Body of pancreas (tissue), 4 donors: ENCODE measurements at regions not wholly inside any gene's neighbourhood (a gene's known extent, or its start where the extent isn't known, plus 50 kb on each side); places are given as distances from the start of the nearest gene placed in this dataset.

Experiments
- ATAC-seq: fragments of 150-250 bp; one replicate; pipeline ENCODE4 v1.9.1; 2016
- DNase-seq, 4 donors: peaks; one replicate each; pipeline ENCODE4 v3.0.0-alpha.2; 2019
- H3K27ac ChIP-seq, 4 donors: fragments of 200-600 bp; sonication (generic); 1 replicate in 3 of 4; 2 replicates in 1 of 4; pipeline versions ENCODE4 v1.5.1 to v1.6.1; 2016 to 2019; ENCODE audit warnings: mild to moderate bottlenecking in 1 of 4, mixed read lengths in 1 of 4, moderate library complexity in 1 of 4
- H3K27me3 ChIP-seq, 2 donors: fragments of 200-600 bp; sonication (generic); one replicate each; pipeline ENCODE4 v1.6.0; 2016; ENCODE audit warnings: mild to moderate bottlenecking in 1 of 2
- H3K36me3 ChIP-seq, 2 donors: fragments of 200-600 bp; sonication (generic); replicated peaks in 1 of 2; 2 replicates each; pipeline ENCODE4 v1.5.1; 2016; ENCODE audit warnings: low read depth in 2 of 2; ENCODE audit not compliant: insufficient read depth in 1 of 2
- H3K4me1 ChIP-seq: fragments of 200-600 bp; sonication (generic); one replicate; pipeline ENCODE4 v1.6.0; 2016
- H3K4me3 ChIP-seq, 2 donors: fragments of 200-600 bp; sonication (generic); 1 replicate in 1 of 2; 2 replicates in 1 of 2; pipeline ENCODE4 v1.5.1; 2016 to 2019
- H3K9me3 ChIP-seq, 3 donors: fragments of 200-600 bp; sonication (generic); 1 replicate in 2 of 3; 2 replicates in 1 of 3; pipeline ENCODE4 v1.5.1; 2016
- CTCF ChIP-seq, 7 experiments: fragments of 450-650 bp in 4 of 7; fragments of 200-600 bp in 3 of 7; sonication (generic) in 3 of 7; IDR thresholded peaks; one replicate each; pipeline ENCODE4 v1.5.1; 2016 to 2019; ENCODE audit warnings: antibody characterized with exemption in 7 of 7
- POLR2A ChIP-seq, 3 donors: fragments of 450-650 bp; IDR thresholded peaks; one replicate each; pipeline ENCODE4 v1.6.1; 2016; ENCODE audit warnings: antibody characterized with exemption in 3 of 3, mild to moderate bottlenecking in 2 of 3
- WGBS, 2 donors: methylation state at CpG; one replicate each; pipeline ENCODE4 v1.1.5; 2017; 5-methylcytosine and 5-hydroxymethylcytosine counted together
- intact Hi-C: fragments of 100-400 bp; cut with DNase I; formaldehyde crosslinking; loops from one replicate; pipeline ENCODE4 v1.15.1; 2023

- peaks cover 64% of the 10 kb centered on the region for H3K4me1 ChIP-seq
- TF ChIP-seq CTCF (IDR thresholded peaks at IDR 0.05) (no peak), POLR2A (IDR thresholded peaks at IDR 0.05) (no peak)
Measured at GRCh38 chr1:234716908-234717375, 107.0 kb upstream of the IRF2BP2 start.

GRCh38 chr1:234715252-234716014, 105.5 kb upstream of the IRF2BP2 start:
- DNase-seq (no peak), ATAC-seq (no peak)
- TF ChIP-seq CTCF (IDR thresholded peaks at IDR 0.05): no peak
- no peak for TF ChIP-seq POLR2A (IDR thresholded peaks at IDR 0.05)
- H3K4me3 ChIP-seq: no peak overlapping the region
- H3K27me3 ChIP-seq: no peaks in the 10 kb centered on the region
- H3K36me3 ChIP-seq: no peaks in the 10 kb centered on the region
- H3K4me1 ChIP-seq: peaks cover 49% of the 10 kb centered on the region
- no peaks in the 10 kb centered on the region for H3K9me3 ChIP-seq
- WGBS, 2 donors: 80 to 86% methylated on average over 10 of the region's 10 CpGs
- no peak overlapping the region for H3K27ac ChIP-seq
- intact Hi-C loops: loop anchor here (5.0 kb wide), 1 partner anchor 33 kb away; no protein-coding TSS in a partner anchor

More at GRCh38 chr1:234716908-234717375, 107.0 kb upstream of the IRF2BP2 start:
- ATAC-seq (no peak), DNase-seq (peak in 1 of 4 donors; percentile 26)
- Histone ChIP-seq H3K4me3 (no peak overlapping the region), H3K27me3 (no peaks in the 10 kb centered on the region), H3K27ac (peak overlapping the region; percentile 42 to 98 (median 96)), H3K36me3 (no peaks in the 10 kb centered on the region), H3K9me3 (no peaks in the 10 kb centered on the region)
- 59 to 68% methylated on average over 15 of the region's 15 CpGs for WGBS, 2 donors
- intact Hi-C loops: loop anchor here (5.0 kb wide), 1 partner anchor 35 kb away; no protein-coding TSS in a partner anchor

GRCh38 chr1:234713859-234714258, 103.9 kb upstream of the IRF2BP2 start:
- DNase-seq (no peak), ATAC-seq (no peak)
- intact Hi-C loops: no loop called here
- no peaks in the 10 kb centered on the region for H3K36me3 ChIP-seq
- H3K4me1 ChIP-seq: peaks cover 33% of the 10 kb centered on the region
- no peaks in the 10 kb centered on the region for H3K9me3 ChIP-seq
- no peak overlapping the region for H3K4me3 ChIP-seq
- WGBS, 2 donors: 97 to 100% methylated on average over 5 of the region's 5 CpGs
- no peaks in the 10 kb centered on the region for H3K27me3 ChIP-seq
- no peak for TF ChIP-seq CTCF (IDR thresholded peaks at IDR 0.05)
- H3K27ac ChIP-seq: no peak overlapping the region

GRCh38 chr1:234713440-234713839, 103.5 kb upstream of the IRF2BP2 start:
- intact Hi-C loops: no loop called here
- ATAC-seq (no peak), DNase-seq (no peak)
- no peak for TF ChIP-seq CTCF (IDR thresholded peaks at IDR 0.05)
- TF ChIP-seq POLR2A (IDR thresholded peaks at IDR 0.05): no peak
- peaks cover 29% of the 10 kb centered on the region for H3K4me1 ChIP-seq
- no peak overlapping the region for H3K4me3 ChIP-seq
- WGBS, 2 donors: 87 to 88% methylated on average over 11 of the region's 11 CpGs
- no peaks in the 10 kb centered on the region for H3K36me3 ChIP-seq
- H3K27ac ChIP-seq: no peak overlapping the region
- H3K27me3 ChIP-seq: no peaks in the 10 kb centered on the region
- no peaks in the 10 kb centered on the region for H3K9me3 ChIP-seq

GRCh38 chr1:234712891-234713305, 102.9 kb upstream of the IRF2BP2 start:
- Histone ChIP-seq H3K36me3 (no peaks in the 10 kb centered on the region), H3K27me3 (no peaks in the 10 kb centered on the region), H3K4me3 (no peak overlapping the region), H3K9me3 (no peaks in the 10 kb centered on the region), H3K4me1 (peaks cover 23% of the 10 kb centered on the region), H3K27ac (no peak overlapping the region)
- WGBS, 2 donors: 67 to 70% methylated on average over 5 of the region's 5 CpGs
- ATAC-seq: no peak
- intact Hi-C loops: no loop called here
- TF ChIP-seq POLR2A (IDR thresholded peaks at IDR 0.05) (no peak), CTCF (IDR thresholded peaks at IDR 0.05) (no peak)
- no peak for DNase-seq
